Ascending aorta (tissue), 2 donors: ENCODE measurements at regions not wholly inside any gene's neighbourhood (a gene's known extent, or its start where the extent isn't known, plus 50 kb on each side); places are given as distances from the start of the nearest gene placed in this dataset.

Experiments used
- DNase-seq, 2 donors: peaks; one replicate each; pipeline ENCODE4 v3.0.0-alpha.2; 2019; ENCODE audit warnings: low spot score in 2 of 2
- H3K27ac ChIP-seq, 2 donors: fragments of 200-600 bp; sonication (generic); one replicate each; pipeline ENCODE4 v1.5.1; 2016 to 2017; ENCODE audit warnings: mild to moderate bottlenecking in 1 of 2
- H3K27me3 ChIP-seq: fragments of 200-600 bp; sonication (generic); one replicate; pipeline ENCODE4 v1.5.1; 2017
- H3K36me3 ChIP-seq, 2 donors: fragments of 200-600 bp; sonication (generic); one replicate each; pipeline ENCODE4 v1.5.1; 2016
- H3K4me1 ChIP-seq, 2 donors: fragments of 200-600 bp; sonication (generic); one replicate each; pipeline ENCODE4 v1.5.1; 2016 to 2017; ENCODE audit warnings: mild to moderate bottlenecking in 1 of 2
- H3K4me3 ChIP-seq, 2 donors: fragments of 200-600 bp; sonication (generic); one replicate each; pipeline ENCODE4 v1.5.1; 2016 to 2017; ENCODE audit warnings: mild to moderate bottlenecking in 1 of 2
- H3K9me3 ChIP-seq, 2 donors: fragments of 200-600 bp; sonication (generic); one replicate each; pipeline ENCODE4 v1.5.1; 2016
- intact Hi-C: fragments of 100-400 bp; cut with DNase I; formaldehyde crosslinking; loops from one replicate; pipeline ENCODE4 v1.15.1; 2023
- TF ChIP-seq, protein P1 (sequence below), 3 experiments: fragments of 200-600 bp in 2 of 3; fragments of 450-650 bp in 1 of 3; sonication (generic) in 2 of 3; IDR thresholded peaks; one replicate each; pipeline ENCODE4 v1.5.1; 2016 to 2019; ENCODE audit warnings: antibody characterized with exemption in 3 of 3, mild to moderate bottlenecking in 1 of 3, moderate library complexity in 1 of 3

DNA sequence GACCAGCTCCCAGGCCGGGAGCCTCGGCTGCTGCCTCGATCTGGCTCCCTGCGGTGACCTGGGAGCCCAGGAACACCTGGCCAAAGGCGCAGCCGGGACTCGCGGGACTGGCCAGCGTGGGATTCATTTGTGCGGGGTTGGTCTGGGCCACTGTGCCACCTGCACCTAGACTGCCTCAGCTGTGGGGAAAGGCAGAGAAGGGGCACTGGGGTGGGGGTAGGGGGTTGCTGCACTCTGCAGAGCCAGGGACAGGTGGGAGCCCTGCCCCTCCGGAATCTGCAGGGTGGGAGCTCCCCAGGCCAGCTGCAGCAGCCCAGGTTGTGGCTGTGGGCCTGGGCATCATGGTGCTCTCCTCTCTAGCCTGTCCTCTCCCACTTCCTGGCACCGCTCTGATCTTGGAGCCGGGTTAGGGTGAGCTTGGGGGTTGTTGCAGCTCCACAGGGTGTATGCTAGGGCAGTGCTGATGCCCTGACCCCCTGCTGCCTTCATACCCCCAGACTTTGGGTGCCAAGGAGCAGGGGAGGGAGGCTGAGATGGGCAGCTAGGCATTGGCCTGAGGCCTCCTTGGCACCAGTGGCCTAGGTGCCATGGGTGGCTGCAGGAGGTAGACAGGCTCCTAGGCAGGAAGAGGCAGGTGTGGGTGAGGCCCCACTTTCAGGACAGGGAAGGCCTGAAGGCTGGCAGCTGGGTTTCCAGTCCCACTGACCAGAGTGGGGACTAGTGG is 57.5 kb upstream of the ETV3 start:
- Histone ChIP-seq H3K4me1 (no peaks in the 10 kb centered on the region), H3K9me3 (no peaks in the 10 kb centered on the region), H3K36me3 (no peaks in the 10 kb centered on the region), H3K27ac (no peak overlapping the region), H3K4me3 (no peak overlapping the region), H3K27me3 (no peaks in the 10 kb centered on the region)
- intact Hi-C loops: loop anchor here (10.0 kb wide), 1 partner anchor 299 kb away; no protein-coding TSS in a partner anchor
- TF ChIP-seq, protein P1, sequence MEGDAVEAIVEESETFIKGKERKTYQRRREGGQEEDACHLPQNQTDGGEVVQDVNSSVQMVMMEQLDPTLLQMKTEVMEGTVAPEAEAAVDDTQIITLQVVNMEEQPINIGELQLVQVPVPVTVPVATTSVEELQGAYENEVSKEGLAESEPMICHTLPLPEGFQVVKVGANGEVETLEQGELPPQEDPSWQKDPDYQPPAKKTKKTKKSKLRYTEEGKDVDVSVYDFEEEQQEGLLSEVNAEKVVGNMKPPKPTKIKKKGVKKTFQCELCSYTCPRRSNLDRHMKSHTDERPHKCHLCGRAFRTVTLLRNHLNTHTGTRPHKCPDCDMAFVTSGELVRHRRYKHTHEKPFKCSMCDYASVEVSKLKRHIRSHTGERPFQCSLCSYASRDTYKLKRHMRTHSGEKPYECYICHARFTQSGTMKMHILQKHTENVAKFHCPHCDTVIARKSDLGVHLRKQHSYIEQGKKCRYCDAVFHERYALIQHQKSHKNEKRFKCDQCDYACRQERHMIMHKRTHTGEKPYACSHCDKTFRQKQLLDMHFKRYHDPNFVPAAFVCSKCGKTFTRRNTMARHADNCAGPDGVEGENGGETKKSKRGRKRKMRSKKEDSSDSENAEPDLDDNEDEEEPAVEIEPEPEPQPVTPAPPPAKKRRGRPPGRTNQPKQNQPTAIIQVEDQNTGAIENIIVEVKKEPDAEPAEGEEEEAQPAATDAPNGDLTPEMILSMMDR (IDR thresholded peaks at IDR 0.05): no peak
- DNase-seq: no peak

DNA sequence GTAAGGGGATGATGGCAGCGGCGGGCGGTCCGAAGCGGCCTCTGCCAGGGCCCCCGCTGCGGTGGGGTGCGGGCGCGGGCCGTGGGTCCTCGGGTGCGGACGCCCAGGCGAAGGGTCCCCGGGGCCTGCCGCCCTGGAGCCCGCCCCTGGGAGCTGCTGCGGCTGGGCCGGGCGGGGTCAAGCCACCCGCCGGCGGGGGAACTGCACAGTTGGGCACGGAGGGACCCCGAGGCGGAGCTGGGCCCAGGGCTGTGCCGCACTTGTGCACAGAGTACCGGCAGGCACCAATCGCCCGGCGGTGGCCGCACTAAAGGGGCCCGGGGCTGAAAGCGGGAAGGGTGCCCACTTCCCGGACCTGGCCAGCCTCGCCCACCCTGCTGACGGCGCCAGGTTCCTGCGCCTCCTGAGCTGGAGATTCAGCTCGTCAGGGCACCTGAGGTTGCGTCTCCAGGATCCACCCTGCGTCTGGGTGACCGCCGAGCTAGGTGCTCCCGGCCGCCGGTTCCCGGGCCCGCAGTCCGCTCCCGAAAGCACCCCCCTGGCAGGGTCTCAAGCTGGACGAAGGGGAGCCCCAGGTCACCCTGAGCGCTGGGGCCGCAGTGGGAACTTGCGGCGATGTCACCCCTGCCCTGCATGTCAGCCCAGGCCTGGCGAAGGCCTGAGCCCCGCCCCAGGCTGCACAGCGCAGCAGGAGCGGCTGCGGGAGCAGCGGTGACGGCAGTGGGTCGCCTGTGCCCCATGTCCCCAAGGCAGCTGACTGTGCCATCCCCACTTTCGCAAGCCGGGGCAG is 56.7 kb upstream of the ETV3 start:
- TF ChIP-seq, protein P1 (IDR thresholded peaks at IDR 0.05): no peak
- no peaks in the 10 kb centered on the region for H3K9me3 ChIP-seq
- H3K4me3 ChIP-seq: no peak overlapping the region
- intact Hi-C loops: loop anchor here (10.0 kb wide), 1 partner anchor 300 kb away; no protein-coding TSS in a partner anchor
- DNase-seq: no peak
- H3K27me3 ChIP-seq: no peaks in the 10 kb centered on the region
- H3K27ac ChIP-seq: no peak overlapping the region
- no peaks in the 10 kb centered on the region for H3K36me3 ChIP-seq
- H3K4me1 ChIP-seq: no peaks in the 10 kb centered on the region

DNA sequence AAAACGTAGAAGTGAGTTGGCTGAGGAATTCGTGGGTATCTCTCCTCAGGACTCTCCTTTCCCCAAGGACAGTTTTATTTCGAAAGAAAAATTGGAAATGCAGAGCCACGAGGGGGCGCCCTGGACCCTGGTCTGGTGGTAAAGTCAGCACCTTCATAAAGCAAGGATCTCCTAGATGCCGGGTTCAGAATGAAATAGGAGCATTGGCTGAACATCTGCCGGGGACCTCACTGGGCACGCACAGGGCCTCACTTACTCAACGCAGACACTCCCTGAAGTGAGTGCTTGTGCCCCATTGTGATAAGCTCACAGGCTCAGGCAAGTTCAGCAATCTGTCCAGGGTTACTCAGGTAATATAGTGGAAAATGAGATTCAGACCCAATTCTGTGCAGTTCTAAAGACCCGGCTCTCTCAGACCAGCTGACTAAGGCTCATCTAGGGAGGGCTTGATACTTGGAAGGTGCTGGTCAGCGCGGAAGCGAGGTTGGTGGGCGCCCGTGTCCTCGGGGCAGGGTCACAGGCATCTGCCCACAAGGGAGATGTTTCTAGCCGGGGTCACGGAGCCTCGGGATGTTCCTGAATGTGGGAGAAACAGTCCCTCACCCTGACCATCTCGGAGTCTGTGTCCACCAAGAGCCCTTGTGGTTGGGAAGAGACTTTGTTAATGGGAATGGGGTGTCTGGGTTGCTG is 55.7 kb upstream of the ETV3 start:
- Histone ChIP-seq H3K27ac (no peak overlapping the region), H3K36me3 (no peaks in the 10 kb centered on the region), H3K4me1 (no peaks in the 10 kb centered on the region), H3K9me3 (no peaks in the 10 kb centered on the region), H3K4me3 (no peak overlapping the region), H3K27me3 (no peaks in the 10 kb centered on the region)
- intact Hi-C loops: loop anchor here (10.0 kb wide), 1 partner anchor 301 kb away; no protein-coding TSS in a partner anchor
- no peak for DNase-seq
- TF ChIP-seq, protein P1 (IDR thresholded peaks at IDR 0.05): peak in 2 of 3 experiments; percentile 21 to 41

DNA sequence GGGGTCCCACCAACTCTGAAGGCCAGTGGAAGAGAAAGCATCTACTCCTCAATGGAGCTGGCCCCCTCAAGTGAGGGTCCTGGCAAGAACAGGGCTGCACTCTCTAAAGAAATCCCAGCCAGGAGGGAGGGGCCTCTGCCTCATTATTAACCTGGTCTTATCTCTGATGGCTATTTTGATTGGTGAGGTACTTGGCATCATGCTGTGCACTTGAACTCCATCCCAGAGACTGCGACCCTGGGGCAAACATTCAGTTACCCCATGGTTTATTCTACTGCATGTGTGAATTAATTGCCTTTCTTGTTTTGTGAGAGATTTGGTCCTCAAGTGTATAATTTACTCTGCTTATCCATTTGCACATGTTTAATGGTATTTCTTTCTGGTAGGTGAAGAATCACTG is 55.0 kb upstream of the ETV3 start:
- Histone ChIP-seq H3K4me1 (no peaks in the 10 kb centered on the region), H3K27me3 (no peaks in the 10 kb centered on the region), H3K9me3 (no peaks in the 10 kb centered on the region), H3K27ac (no peak overlapping the region), H3K36me3 (no peaks in the 10 kb centered on the region), H3K4me3 (no peak overlapping the region)
- TF ChIP-seq, protein P1 (IDR thresholded peaks at IDR 0.05): no peak
- no peak for DNase-seq
- intact Hi-C loops: loop anchor here (10.0 kb wide), 1 partner anchor 302 kb away; no protein-coding TSS in a partner anchor
